ENCODE measurements at regions not wholly inside any gene's neighbourhood (a gene's known extent, or its start where the extent isn't known, plus 50 kb on each side); places are given as distances from the start of the nearest gene placed in this dataset.

- intact Hi-C loops (cut with micrococcal nuclease), result no loop called here
Measured at GRCh38 chr10:2414039-2414438, 653.3 kb upstream of the PFKP start.

More at GRCh38 chr10:2414039-2414438, 653.3 kb upstream of the PFKP start:
- Histone ChIP-seq H3K4me1 (ENCODE audit: control insufficient read depth, insufficient read depth, low read length) (no peaks in the 10 kb centered on the region), H3K36me3 (ENCODE audit: control insufficient read depth, insufficient read depth, low read length) (no peaks in the 10 kb centered on the region), H2AK5ac (ENCODE audit: low read depth, low read length) (no peak overlapping the region), H3K4me3 (ENCODE audit: insufficient read depth, low read depth, low read length) (no peak overlapping the region), H4K8ac (ENCODE audit: low read depth in 2 of 2, low read length in 2 of 2) (no peak overlapping the region), H3K79me1 (ENCODE audit: low read depth in 1 of 2, low read length in 2 of 2) (no peaks in the 10 kb centered on the region), H3K56ac (ENCODE audit: extremely low read depth, insufficient read depth, low read length) (no peak overlapping the region), H3K4ac (ENCODE audit: low read depth, low read length) (no peak overlapping the region), H3K9me3 (ENCODE audit: control insufficient read depth, insufficient read depth, low read length) (peaks cover 24% of the 10 kb centered on the region), H4K20me1 (ENCODE audit: insufficient read depth, low read length) (no peaks in the 10 kb centered on the region), H3K27ac (ENCODE audit: insufficient read depth, low read length) (no peak overlapping the region), H3K23ac (ENCODE audit: low read depth, low read length) (no peak overlapping the region), H3K4me2 (ENCODE audit: low read depth, low read length) (no peak overlapping the region), H2AFZ (replicated peaks; ENCODE audit: low read length, poor library complexity) (no peak overlapping the region), H4K91ac (ENCODE audit: insufficient read depth, low read depth, low read length) (no peak overlapping the region), H2BK120ac (ENCODE audit: low read depth, low read length) (no peak overlapping the region), H3K9ac (ENCODE audit: low read depth, low read length) (no peak overlapping the region), H3K14ac (replicated peaks; ENCODE audit: low read depth, low read length) (no peak overlapping the region), H2BK20ac (ENCODE audit: low read depth, low read length) (no peak overlapping the region), H2BK15ac (ENCODE audit: low read depth, low read length) (no peak overlapping the region), H3K9me1 (ENCODE audit: insufficient read depth, low read length) (no peaks in the 10 kb centered on the region), H3K18ac (ENCODE audit: low read depth, low read length) (no peak overlapping the region), H4K5ac (ENCODE audit: low read depth, low read length) (no peak overlapping the region), H3K27me3 (ENCODE audit: control insufficient read depth, insufficient read depth, low read length) (no peaks in the 10 kb centered on the region), H2AK9ac (replicated peaks; ENCODE audit: low read depth, low read length, poor library complexity) (no peak overlapping the region), H2BK5ac (ENCODE audit: low read depth, low read length, poor library complexity, severe bottlenecking) (no peak overlapping the region)
- ChIA-PET CTCF (no interaction called here), POLR2A (ENCODE audit: unreplicated experiment) (no interaction called here)
- ATAC-seq (ENCODE audit: low read depth) (no peak), DNase-seq (no peak)
- TF ChIP-seq MXI1 (IDR thresholded peaks at IDR 0.05; ENCODE audit: borderline replicate concordance, low read depth, low read length) (no peak), SMC3 (IDR thresholded peaks at IDR 0.05; ENCODE audit: low read depth, low read length) (no peak), CTCF (conservative IDR thresholded peaks at IDR 0.05; ENCODE audit: low read depth, low read length) (no peak), RFX5 (IDR thresholded peaks at IDR 0.05; ENCODE audit: low read depth, low read length) (no peak), CHD1 (IDR thresholded peaks at IDR 0.05; ENCODE audit: low read depth, low read length) (no peak), CEBPB (IDR thresholded peaks at IDR 0.05; ENCODE audit: low read depth, low read length) (no peak), MAFK (IDR thresholded peaks at IDR 0.05; ENCODE audit: low read depth, low read length) (no peak), RCOR1 (IDR thresholded peaks at IDR 0.05; ENCODE audit: insufficient replicate concordance, low read length) (no peak), POLR2A (IDR thresholded peaks at IDR 0.05; ENCODE audit: low read depth, low read length) (no peak), FOS (IDR thresholded peaks at IDR 0.05; ENCODE audit: low read depth, low read length) (no peak)
- TF ChIP-seq, protein P1, sequence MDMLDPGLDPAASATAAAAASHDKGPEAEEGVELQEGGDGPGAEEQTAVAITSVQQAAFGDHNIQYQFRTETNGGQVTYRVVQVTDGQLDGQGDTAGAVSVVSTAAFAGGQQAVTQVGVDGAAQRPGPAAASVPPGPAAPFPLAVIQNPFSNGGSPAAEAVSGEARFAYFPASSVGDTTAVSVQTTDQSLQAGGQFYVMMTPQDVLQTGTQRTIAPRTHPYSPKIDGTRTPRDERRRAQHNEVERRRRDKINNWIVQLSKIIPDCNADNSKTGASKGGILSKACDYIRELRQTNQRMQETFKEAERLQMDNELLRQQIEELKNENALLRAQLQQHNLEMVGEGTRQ (IDR thresholded peaks at IDR 0.05; ENCODE audit: low read depth, low read length), result no peak
- BruUV-seq (replicated peaks), result no TSS peak
- dilution Hi-C loops (cut with HindIII; ENCODE audit: low sequenced_read_pairs, unreplicated experiment) (no loop called here), in situ Hi-C loops (cut with MboI; ENCODE audit: low sequenced_read_pairs) (no loop called here)
- WGBS, 2 experiments (ENCODE audit: extremely low coverage in 2 of 2, insufficient read length in 1 of 2), result no CpG with 5 or more reads among the region's 8 CpGs
